ENCODE measurements at regions not wholly inside any gene's neighbourhood (a gene's known extent, or its start where the extent isn't known, plus 50 kb on each side); places are given as distances from the start of the nearest gene placed in this dataset.

GRCh38 chr14:54322246-54322645 lies 74.6 kb upstream of the CDKN3 start:
- Histone ChIP-seq H3K9me3 (ENCODE audit: low read depth, low read length) (no peaks in the 10 kb centered on the region), H3K36me3 (ENCODE audit: insufficient read depth, low read length) (no peaks in the 10 kb centered on the region)
- TF ChIP-seq EZH2 (IDR thresholded peaks at IDR 0.05) (no peak), POLR2AphosphoS5 (IDR thresholded peaks at IDR 0.05; ENCODE audit: borderline replicate concordance, low read depth, low read length) (no peak), FOXP2 (optimal IDR thresholded peaks at IDR 0.05; ENCODE audit: control extremely low read depth, extremely low read length, insufficient read depth) (no peak)

GRCh38 chr14:54322701-54323337 lies 74.0 kb upstream of the CDKN3 start:
- no peak overlapping the region for H3K27ac ChIP-seq
- no peaks in the 10 kb centered on the region for H3K9me3 ChIP-seq (ENCODE audit: low read depth, low read length)
- DNase-seq (ENCODE audit: low read depth, low spot score), result no peak
- TF ChIP-seq FOXP2 (optimal IDR thresholded peaks at IDR 0.05; ENCODE audit: control extremely low read depth, extremely low read length, insufficient read depth) (no peak), EZH2 (IDR thresholded peaks at IDR 0.05) (no peak), POLR2AphosphoS5 (IDR thresholded peaks at IDR 0.05; ENCODE audit: borderline replicate concordance, low read depth, low read length) (no peak)
- no peaks in the 10 kb centered on the region for H3K36me3 ChIP-seq (ENCODE audit: insufficient read depth, low read length)
- H3K4me3 ChIP-seq, result no peak overlapping the region
- H3K9ac ChIP-seq (ENCODE audit: insufficient read length), result no peak overlapping the region

More at GRCh38 chr14:54322246-54322645, 74.6 kb upstream of the CDKN3 start:
- DNase-seq (ENCODE audit: low read depth, low spot score), result no peak
- no peak overlapping the region for H3K9ac ChIP-seq (ENCODE audit: insufficient read length)
- H3K4me3 ChIP-seq, result no peak overlapping the region
- no peak overlapping the region for H3K27ac ChIP-seq

- no peak for TF ChIP-seq FOXP2 (optimal IDR thresholded peaks at IDR 0.05; ENCODE audit: control extremely low read depth, extremely low read length, insufficient read depth)
- no peak for TF ChIP-seq EZH2 (IDR thresholded peaks at IDR 0.05)
- no peak for TF ChIP-seq POLR2AphosphoS5 (IDR thresholded peaks at IDR 0.05; ENCODE audit: borderline replicate concordance, low read depth, low read length)
- no peaks in the 10 kb centered on the region for H3K9me3 ChIP-seq (ENCODE audit: low read depth, low read length)
Measured at GRCh38 chr14:54325766-54326165, 71.0 kb upstream of the CDKN3 start.

GRCh38 chr14:54329082-54329695 lies 67.6 kb upstream of the CDKN3 start:
- no peak for TF ChIP-seq EZH2 (IDR thresholded peaks at IDR 0.05)
- TF ChIP-seq FOXP2 (optimal IDR thresholded peaks at IDR 0.05; ENCODE audit: control extremely low read depth, extremely low read length, insufficient read depth), result no peak
- TF ChIP-seq POLR2AphosphoS5 (IDR thresholded peaks at IDR 0.05; ENCODE audit: borderline replicate concordance, low read depth, low read length), result no peak
- Histone ChIP-seq H3K9me3 (ENCODE audit: low read depth, low read length) (no peaks in the 10 kb centered on the region), H3K27ac (no peak overlapping the region), H3K9ac (ENCODE audit: insufficient read length) (no peak overlapping the region), H3K36me3 (ENCODE audit: insufficient read depth, low read length) (no peaks in the 10 kb centered on the region), H3K4me3 (no peak overlapping the region)
- DNase-seq (ENCODE audit: low read depth, low spot score), result peak; percentile 20

More at GRCh38 chr14:54325766-54326165, 71.0 kb upstream of the CDKN3 start:
- H3K9ac ChIP-seq (ENCODE audit: insufficient read length), result no peak overlapping the region
- no peak overlapping the region for H3K4me3 ChIP-seq
- H3K27ac ChIP-seq, result no peak overlapping the region
- no peak for DNase-seq (ENCODE audit: low read depth, low spot score)
- H3K36me3 ChIP-seq (ENCODE audit: insufficient read depth, low read length), result no peaks in the 10 kb centered on the region

GRCh38 chr14:54330876-54331275 lies 65.9 kb upstream of the CDKN3 start:
- Histone ChIP-seq H3K27ac (no peak overlapping the region), H3K9ac (ENCODE audit: insufficient read length) (no peak overlapping the region), H3K4me3 (no peak overlapping the region), H3K9me3 (ENCODE audit: low read depth, low read length) (no peaks in the 10 kb centered on the region), H3K36me3 (ENCODE audit: insufficient read depth, low read length) (no peaks in the 10 kb centered on the region)
- DNase-seq (ENCODE audit: low read depth, low spot score), result no peak
- TF ChIP-seq EZH2 (IDR thresholded peaks at IDR 0.05), result no peak

- TF ChIP-seq FOXP2 (optimal IDR thresholded peaks at IDR 0.05; ENCODE audit: control extremely low read depth, extremely low read length, insufficient read depth) (no peak), POLR2AphosphoS5 (IDR thresholded peaks at IDR 0.05; ENCODE audit: borderline replicate concordance, low read depth, low read length) (no peak), EZH2 (IDR thresholded peaks at IDR 0.05) (no peak)
- no peak for DNase-seq (ENCODE audit: low read depth, low spot score)
- no peak overlapping the region for H3K4me3 ChIP-seq
- H3K27ac ChIP-seq, result no peak overlapping the region
- no peaks in the 10 kb centered on the region for H3K9me3 ChIP-seq (ENCODE audit: low read depth, low read length)
- H3K9ac ChIP-seq (ENCODE audit: insufficient read length), result no peak overlapping the region
- H3K36me3 ChIP-seq (ENCODE audit: insufficient read depth, low read length), result no peaks in the 10 kb centered on the region
Measured at GRCh38 chr14:54331516-54331915, 65.3 kb upstream of the CDKN3 start.

GRCh38 chr14:54332490-54332889 lies 64.3 kb upstream of the CDKN3 start:
- Histone ChIP-seq H3K36me3 (ENCODE audit: insufficient read depth, low read length) (no peaks in the 10 kb centered on the region), H3K27ac (no peak overlapping the region), H3K9me3 (ENCODE audit: low read depth, low read length) (no peaks in the 10 kb centered on the region), H3K4me3 (no peak overlapping the region), H3K9ac (ENCODE audit: insufficient read length) (no peak overlapping the region)
- TF ChIP-seq EZH2 (IDR thresholded peaks at IDR 0.05), result no peak
- TF ChIP-seq POLR2AphosphoS5 (IDR thresholded peaks at IDR 0.05; ENCODE audit: borderline replicate concordance, low read depth, low read length), result no peak
- TF ChIP-seq FOXP2 (optimal IDR thresholded peaks at IDR 0.05; ENCODE audit: control extremely low read depth, extremely low read length, insufficient read depth), result no peak
- DNase-seq (ENCODE audit: low read depth, low spot score), result no peak

- Histone ChIP-seq H3K9me3 (ENCODE audit: low read depth, low read length) (no peaks in the 10 kb centered on the region), H3K36me3 (ENCODE audit: insufficient read depth, low read length) (no peaks in the 10 kb centered on the region)
Measured at GRCh38 chr14:54333511-54333910, 63.3 kb upstream of the CDKN3 start.

More at GRCh38 chr14:54333511-54333910, 63.3 kb upstream of the CDKN3 start:
- Histone ChIP-seq H3K27ac (no peak overlapping the region), H3K4me3 (no peak overlapping the region), H3K9ac (ENCODE audit: insufficient read length) (no peak overlapping the region)
- no peak for TF ChIP-seq FOXP2 (optimal IDR thresholded peaks at IDR 0.05; ENCODE audit: control extremely low read depth, extremely low read length, insufficient read depth)
- no peak for TF ChIP-seq EZH2 (IDR thresholded peaks at IDR 0.05)
- TF ChIP-seq POLR2AphosphoS5 (IDR thresholded peaks at IDR 0.05; ENCODE audit: borderline replicate concordance, low read depth, low read length), result no peak
- no peak for DNase-seq (ENCODE audit: low read depth, low spot score)
